ENCODE measurements at regions not wholly inside any gene's neighbourhood (a gene's known extent, or its start where the extent isn't known, plus 50 kb on each side); places are given as distances from the start of the nearest gene placed in this dataset.

GRCh38 chr2:13504808-13505207 is 788.1 kb downstream of the TRIB2 start:
- TF ChIP-seq CTCF (IDR thresholded peaks at IDR 0.05; ENCODE audit: insufficient read depth, low read length, poor library complexity, severe bottlenecking) (no peak), EZH2phosphoT487 (conservative IDR thresholded peaks at IDR 0.05; ENCODE audit: low read length) (no peak)
